ENCODE measurements at regions not wholly inside any gene's neighbourhood (a gene's known extent, or its start where the extent isn't known, plus 50 kb on each side); places are given as distances from the start of the nearest gene placed in this dataset.

DNA sequence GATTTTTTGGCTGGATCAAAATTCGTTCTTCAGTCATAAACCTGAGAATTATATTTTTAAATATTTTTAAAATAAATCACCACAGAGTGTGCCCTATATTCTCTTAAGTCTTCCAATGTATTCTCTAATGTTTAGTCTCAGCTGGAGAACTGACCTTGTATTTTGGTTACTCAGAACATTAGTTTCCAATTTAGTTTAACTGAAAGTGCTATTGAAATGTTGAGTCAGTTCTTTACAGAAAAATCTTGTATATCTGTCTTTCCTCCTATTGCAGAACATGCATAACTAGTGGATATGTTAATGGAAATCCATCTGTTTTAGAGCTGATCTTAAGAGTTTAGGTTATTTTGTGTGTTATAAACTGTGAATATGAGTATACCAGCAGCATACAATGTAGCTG, 422.7 kb upstream of the IGFBP3 start:
- no peak overlapping the region for H3K4me3 ChIP-seq (replicated peaks in 1 of 2; ENCODE audit: low read depth in 2 of 2, low read length in 2 of 2)
- TF ChIP-seq, protein P1, sequence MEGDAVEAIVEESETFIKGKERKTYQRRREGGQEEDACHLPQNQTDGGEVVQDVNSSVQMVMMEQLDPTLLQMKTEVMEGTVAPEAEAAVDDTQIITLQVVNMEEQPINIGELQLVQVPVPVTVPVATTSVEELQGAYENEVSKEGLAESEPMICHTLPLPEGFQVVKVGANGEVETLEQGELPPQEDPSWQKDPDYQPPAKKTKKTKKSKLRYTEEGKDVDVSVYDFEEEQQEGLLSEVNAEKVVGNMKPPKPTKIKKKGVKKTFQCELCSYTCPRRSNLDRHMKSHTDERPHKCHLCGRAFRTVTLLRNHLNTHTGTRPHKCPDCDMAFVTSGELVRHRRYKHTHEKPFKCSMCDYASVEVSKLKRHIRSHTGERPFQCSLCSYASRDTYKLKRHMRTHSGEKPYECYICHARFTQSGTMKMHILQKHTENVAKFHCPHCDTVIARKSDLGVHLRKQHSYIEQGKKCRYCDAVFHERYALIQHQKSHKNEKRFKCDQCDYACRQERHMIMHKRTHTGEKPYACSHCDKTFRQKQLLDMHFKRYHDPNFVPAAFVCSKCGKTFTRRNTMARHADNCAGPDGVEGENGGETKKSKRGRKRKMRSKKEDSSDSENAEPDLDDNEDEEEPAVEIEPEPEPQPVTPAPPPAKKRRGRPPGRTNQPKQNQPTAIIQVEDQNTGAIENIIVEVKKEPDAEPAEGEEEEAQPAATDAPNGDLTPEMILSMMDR (IDR thresholded peaks at IDR 0.05; ENCODE audit: low read depth, low read length) = no peak
- DNase-seq (ENCODE audit: low read depth in 2 of 2) = no peak

DNA sequence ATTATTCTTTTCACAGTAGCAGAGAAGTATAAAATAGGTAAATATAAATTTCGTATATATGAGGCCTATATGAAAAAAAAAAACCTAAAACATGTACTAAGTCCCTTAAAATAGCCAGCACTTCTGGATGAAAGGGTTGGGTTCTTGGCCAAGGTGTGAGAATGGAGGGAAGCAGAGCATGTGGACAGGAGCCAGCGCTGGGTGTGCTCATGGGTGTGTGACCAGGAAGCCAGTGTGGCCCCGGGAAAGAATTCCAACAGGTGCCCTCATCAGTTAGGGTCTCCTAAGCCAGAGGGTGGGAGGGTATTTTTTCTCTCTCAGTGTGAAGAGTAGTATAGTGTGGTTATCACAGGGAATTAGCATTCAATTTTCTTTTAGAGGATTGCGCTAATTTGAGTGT, 401.9 kb upstream of the IGFBP3 start:
- H3K4me3 ChIP-seq (replicated peaks in 1 of 2; ENCODE audit: low read depth in 2 of 2, low read length in 2 of 2) = no peak overlapping the region
- TF ChIP-seq, protein P1 (IDR thresholded peaks at IDR 0.05; ENCODE audit: low read depth, low read length) = no peak
- DNase-seq (ENCODE audit: low read depth in 2 of 2) = no peak

DNA sequence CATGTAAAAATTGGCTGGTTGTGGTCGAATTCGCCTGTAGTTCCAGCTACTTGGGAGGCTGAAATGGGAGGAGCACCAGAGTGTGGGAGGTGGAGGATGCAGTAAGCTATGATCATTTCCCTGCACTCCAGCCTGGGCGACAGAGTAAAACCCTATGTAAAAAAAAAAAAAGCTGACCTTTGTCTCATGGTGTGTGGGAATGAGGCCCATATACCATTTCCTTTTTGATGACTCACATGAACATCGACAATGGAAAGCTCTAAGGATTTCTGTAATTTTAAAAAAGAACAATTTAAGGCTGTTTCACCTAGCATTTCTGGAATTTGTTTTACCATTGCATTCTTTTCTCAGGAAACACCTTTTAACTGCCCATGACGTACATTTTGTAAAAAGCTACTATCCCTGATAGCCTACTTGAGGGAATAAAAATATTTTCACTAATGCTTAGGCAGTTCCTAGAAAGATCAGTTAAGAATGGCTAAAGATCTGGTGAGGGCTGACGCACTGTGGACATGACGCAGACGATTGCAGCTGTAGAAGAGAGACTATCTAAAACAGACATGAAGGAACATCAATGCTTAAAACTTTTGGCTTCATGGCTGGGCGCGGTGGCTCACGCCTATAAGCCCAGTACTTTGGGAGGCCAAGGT, 400.6 kb upstream of the IGFBP3 start:
- no peak overlapping the region for H3K4me3 ChIP-seq (replicated peaks in 1 of 2; ENCODE audit: low read depth in 2 of 2, low read length in 2 of 2)
- peak; percentile 73 to 93 for DNase-seq (ENCODE audit: low read depth in 2 of 2)
- TF ChIP-seq, protein P1 (IDR thresholded peaks at IDR 0.05; ENCODE audit: low read depth, low read length) = no peak

DNA sequence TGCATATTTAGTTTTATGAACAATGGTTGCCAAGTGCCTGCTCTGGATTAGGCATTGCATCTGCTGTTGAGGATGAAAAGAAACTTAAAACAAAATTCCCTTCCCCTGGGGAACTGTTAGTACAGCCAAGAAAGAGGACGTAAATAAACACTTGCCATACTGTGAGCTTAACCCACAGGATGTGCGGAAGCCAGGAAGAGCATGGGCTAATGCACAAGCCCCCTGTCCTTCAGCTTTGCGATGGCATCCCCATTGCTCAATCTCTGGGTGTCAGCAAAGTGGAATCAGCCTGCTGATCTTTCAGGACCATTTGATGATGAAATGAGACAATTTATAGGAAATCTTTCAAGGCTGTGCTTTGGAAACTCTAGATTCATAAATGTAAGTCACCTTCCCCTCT, 399.9 kb upstream of the IGFBP3 start:
- peak in 1 of 2 donors; percentile 6 for DNase-seq (ENCODE audit: low read depth in 2 of 2)
- TF ChIP-seq, protein P1 (IDR thresholded peaks at IDR 0.05; ENCODE audit: low read depth, low read length) = no peak
- H3K4me3 ChIP-seq (replicated peaks in 1 of 2; ENCODE audit: low read depth in 2 of 2, low read length in 2 of 2) = no peak overlapping the region

DNA sequence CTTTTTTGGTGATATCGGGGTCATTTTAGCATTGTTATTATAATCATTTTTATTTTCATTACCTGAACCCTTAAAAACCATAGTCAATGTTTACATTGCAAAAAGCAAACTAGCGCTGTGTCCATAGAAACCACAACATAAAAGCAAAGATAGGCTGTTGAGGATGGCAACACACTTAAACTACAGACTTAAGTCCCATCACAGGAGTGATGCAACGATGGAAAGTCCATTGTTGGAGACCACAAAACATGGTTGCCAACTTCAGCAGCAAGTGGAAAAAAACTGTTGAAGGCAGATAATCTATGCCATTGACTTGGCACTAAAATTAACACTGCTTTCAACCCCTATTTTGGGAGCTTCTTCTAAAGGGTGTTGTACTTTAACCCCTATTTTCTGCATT, 398.8 kb upstream of the IGFBP3 start:
- TF ChIP-seq, protein P1 (IDR thresholded peaks at IDR 0.05; ENCODE audit: low read depth, low read length) = no peak
- no peak overlapping the region for H3K4me3 ChIP-seq (replicated peaks in 1 of 2; ENCODE audit: low read depth in 2 of 2, low read length in 2 of 2)
- DNase-seq (ENCODE audit: low read depth in 2 of 2) = peak; percentile 23 to 55

DNA sequence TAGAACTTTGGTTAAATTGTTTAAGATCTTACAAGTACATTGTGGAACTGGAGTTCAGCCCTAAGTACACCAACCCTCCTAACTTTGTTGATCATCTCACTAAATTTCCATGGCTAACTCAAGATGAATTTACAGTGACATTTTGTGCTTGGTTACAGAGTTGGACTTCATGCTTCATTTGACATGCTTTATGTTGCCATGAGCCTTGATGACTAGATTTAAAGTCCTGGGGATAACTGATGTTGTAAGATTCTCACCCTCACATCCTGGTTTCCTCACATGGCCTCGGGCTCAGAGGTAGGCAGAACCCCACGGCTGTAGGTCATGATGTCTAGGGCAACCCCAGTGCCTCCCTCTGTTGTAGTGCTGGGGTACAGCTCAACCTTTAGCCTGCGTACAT, 397.2 kb upstream of the IGFBP3 start:
- no peak overlapping the region for H3K4me3 ChIP-seq (replicated peaks in 1 of 2; ENCODE audit: low read depth in 2 of 2, low read length in 2 of 2)
- DNase-seq (ENCODE audit: low read depth in 2 of 2) = no peak
- TF ChIP-seq, protein P1 (IDR thresholded peaks at IDR 0.05; ENCODE audit: low read depth, low read length) = no peak

DNA sequence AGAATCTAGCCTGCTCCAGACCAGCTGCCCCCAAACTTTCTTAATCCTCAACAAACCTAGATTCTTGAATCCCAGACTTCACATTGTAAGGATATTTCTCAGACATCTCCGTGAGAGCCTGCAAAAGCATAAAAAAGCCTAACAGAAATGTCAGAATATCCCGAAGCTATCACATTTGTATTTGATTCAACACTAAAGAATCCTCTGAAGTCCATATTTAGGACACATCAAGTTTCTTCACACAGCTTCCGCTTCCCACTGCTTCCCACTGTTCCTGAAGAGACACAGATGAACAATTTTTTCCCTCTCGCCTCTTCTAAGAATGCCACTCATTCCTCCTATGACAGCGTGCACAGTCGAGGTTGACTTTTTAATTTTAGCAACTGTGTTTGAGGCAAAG, 396.2 kb upstream of the IGFBP3 start:
- no peak overlapping the region for H3K4me3 ChIP-seq (replicated peaks in 1 of 2; ENCODE audit: low read depth in 2 of 2, low read length in 2 of 2)
- TF ChIP-seq, protein P1 (IDR thresholded peaks at IDR 0.05; ENCODE audit: low read depth, low read length) = no peak
- peak; percentile 8 to 38 for DNase-seq (ENCODE audit: low read depth in 2 of 2)
